A673 (cell line): ENCODE measurements at regions not wholly inside any gene's neighbourhood (a gene's known extent, or its start where the extent isn't known, plus 50 kb on each side); places are given as distances from the start of the nearest gene placed in this dataset.

ENCODE experiments used
- BruUV-seq: library from RNA; stranded (reverse); fragments of 400-500 nt; replicated peaks from 2 replicates; lab custom pipeline; 2021; lab: Mats Ljungman, UMichigan
- CTCF ChIA-PET: fragments of 300-600 bp; sonication (Branson Sonifier 250); formaldehyde crosslinking; loops from one replicate; lab custom pipeline; 2022; ENCODE audit warnings: antibody characterized with exemption; lab: Charles Lee
- POLR2A ChIA-PET: fragments of 300-600 bp; sonication (Branson Sonifier 250); formaldehyde crosslinking; loops from one replicate; lab custom pipeline; 2022; ENCODE audit warnings: antibody characterized with exemption; ENCODE audit not compliant: low non-redundant PET; lab: Charles Lee
- DNase-seq: peaks from one replicate; pipeline ENCODE4 v3.0.0-alpha.2; 2015; ENCODE audit warnings: low spot score
- H3K27ac ChIP-seq: fragments of 200-600 bp; sonication (generic); 2 replicates; pipeline ENCODE4 v1.5.1; 2016; ENCODE audit warnings: mixed run types, low read depth, mild to moderate bottlenecking, mixed read lengths, antibody characterized with exemption, low read length; ENCODE audit not compliant: poor library complexity, severe bottlenecking
- H3K27me3 ChIP-seq: fragments of 200-600 bp; sonication (generic); replicated peaks from 2 replicates; pipeline ENCODE4 v1.6.1; 2017; ENCODE audit warnings: mixed run types, low read depth, mild to moderate bottlenecking, mixed read lengths, antibody characterized with exemption, low read length; ENCODE audit not compliant: insufficient read depth, poor library complexity
- H3K36me3 ChIP-seq: fragments of 200-600 bp; sonication (generic); 2 replicates; pipeline ENCODE4 v1.6.1; 2016; ENCODE audit warnings: mixed run types, mild to moderate bottlenecking, mixed read lengths, antibody characterized with exemption, low read length; ENCODE audit not compliant: insufficient read depth, poor library complexity, severe bottlenecking
- H3K4me1 ChIP-seq: fragments of 200-600 bp; sonication (generic); 2 replicates; pipeline ENCODE4 v1.6.1; 2017; ENCODE audit warnings: mixed run types, mild to moderate bottlenecking, mixed read lengths, antibody characterized with exemption, low read length; ENCODE audit not compliant: insufficient read depth, poor library complexity, severe bottlenecking
- H3K4me3 ChIP-seq: fragments of 200-600 bp; sonication (generic); 2 replicates; pipeline ENCODE4 v1.5.1; 2016; ENCODE audit warnings: low read depth, mixed run types, mild to moderate bottlenecking, mixed read lengths, low read length; ENCODE audit not compliant: poor library complexity, severe bottlenecking
- H3K9me3 ChIP-seq: fragments of 200-600 bp; sonication (generic); 2 replicates; pipeline ENCODE4 v1.6.1; 2016; ENCODE audit warnings: mixed run types, low read depth, mild to moderate bottlenecking, mixed read lengths, antibody characterized with exemption, low read length; ENCODE audit not compliant: poor library complexity, severe bottlenecking
- CTCF ChIP-seq: fragments of 300-800, 200-600 bp; sonication (generic); conservative IDR thresholded peaks from 2 replicates; pipeline ENCODE4 v1.5.1; 2017; ENCODE audit warnings: low read depth, mild to moderate bottlenecking, antibody characterized with exemption, low read length, moderate library complexity, mixed read lengths
- EZH2 ChIP-seq: fragments of 200-600 bp; sonication (generic); IDR thresholded peaks from 2 replicates; pipeline ENCODE4 v1.6.1; 2017; ENCODE audit warnings: borderline replicate concordance, low read depth, mild to moderate bottlenecking, mixed read lengths, antibody characterized with exemption, low read length; ENCODE audit not compliant: poor library complexity, severe bottlenecking
- intact Hi-C: fragments of 100-400 bp; cut with micrococcal nuclease; formaldehyde crosslinking; loops from one replicate; pipeline ENCODE4 v1.10.0; 2022; ENCODE audit not compliant: unreplicated experiment

- Histone ChIP-seq H3K4me3 (no peak overlapping the region), H3K4me1 (no peaks in the 10 kb centered on the region), H3K36me3 (no peaks in the 10 kb centered on the region), H3K27ac (no peak overlapping the region), H3K27me3 (no peaks in the 10 kb centered on the region), H3K9me3 (no peaks in the 10 kb centered on the region)
- ChIA-PET POLR2A (no interaction called here), CTCF (no interaction called here)
- no peak for DNase-seq
- intact Hi-C loops, result no loop called here
- TF ChIP-seq CTCF (no peak), EZH2 (no peak)
- BruUV-seq, result no TSS peak
These were observed 99.4 kb downstream of the DTWD1 start for GRCh38 chr15:49720261-49720660.

- ChIA-PET POLR2A (no interaction called here), CTCF (no interaction called here)
- Histone ChIP-seq H3K4me1 (no peaks in the 10 kb centered on the region), H3K27me3 (no peaks in the 10 kb centered on the region), H3K36me3 (no peaks in the 10 kb centered on the region), H3K9me3 (no peaks in the 10 kb centered on the region), H3K4me3 (no peak overlapping the region), H3K27ac (no peak overlapping the region)
- DNase-seq, result no peak
- no TSS peak for BruUV-seq
- TF ChIP-seq CTCF (no peak), EZH2 (no peak)
- intact Hi-C loops, result no loop called here
These were observed 100.2 kb downstream of the DTWD1 start for GRCh38 chr15:49721091-49721490.

- no peak for TF ChIP-seq CTCF
- TF ChIP-seq EZH2, result no peak
- POLR2A ChIA-PET, result no interaction called here
- BruUV-seq, result no TSS peak
- no peak for DNase-seq
- Histone ChIP-seq H3K27ac (no peak overlapping the region), H3K27me3 (no peaks in the 10 kb centered on the region), H3K4me3 (no peak overlapping the region), H3K4me1 (no peaks in the 10 kb centered on the region), H3K36me3 (no peaks in the 10 kb centered on the region), H3K9me3 (no peaks in the 10 kb centered on the region)
- CTCF ChIA-PET, result no interaction called here
- intact Hi-C loops, result no loop called here
These were observed 100.8 kb downstream of the DTWD1 start for GRCh38 chr15:49721621-49722020.
